ENCODE measurements at regions not wholly inside any gene's neighbourhood (a gene's known extent, or its start where the extent isn't known, plus 50 kb on each side); places are given as distances from the start of the nearest gene placed in this dataset.

DNA sequence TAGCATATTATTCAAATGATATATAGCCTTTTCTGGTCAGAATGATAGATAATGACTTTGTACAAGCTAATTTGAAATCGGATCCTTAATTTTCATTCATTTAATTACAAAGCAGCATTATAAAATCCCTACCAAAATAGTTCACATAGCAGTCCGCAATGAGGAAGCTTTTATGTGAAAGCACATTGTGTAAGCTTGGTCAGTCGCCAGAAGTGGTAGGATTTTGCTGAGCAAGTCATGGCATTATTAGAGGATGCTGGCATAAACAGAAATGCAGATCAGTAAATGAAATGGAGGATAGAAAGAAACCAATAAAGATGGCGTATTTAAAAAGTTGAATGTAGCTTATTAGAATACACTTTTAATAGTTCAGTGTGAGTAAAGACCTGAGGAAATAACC, 93.2 kb upstream of the DIAPH2 start:
- TF ChIP-seq ELF4 (IDR thresholded peaks at IDR 0.05) (no peak), BHLHE40 (IDR thresholded peaks at IDR 0.05; ENCODE audit: borderline replicate concordance) (no peak), SUZ12 (IDR thresholded peaks at IDR 0.05) (no peak), NFRKB (IDR thresholded peaks at IDR 0.05) (no peak), FOXM1 (IDR thresholded peaks at IDR 0.05; ENCODE audit: borderline replicate concordance) (no peak), FOXK2 (IDR thresholded peaks at IDR 0.05) (no peak), ARNT (IDR thresholded peaks at IDR 0.05) (no peak), FOXA1 (IDR thresholded peaks at IDR 0.05) (no peak), SP1 (IDR thresholded peaks at IDR 0.05) (no peak), HDGF (IDR thresholded peaks at IDR 0.05; ENCODE audit: borderline replicate concordance) (no peak), CTBP1 (IDR thresholded peaks at IDR 0.05; ENCODE audit: borderline replicate concordance) (no peak)
- TF ChIP-seq, protein P1, sequence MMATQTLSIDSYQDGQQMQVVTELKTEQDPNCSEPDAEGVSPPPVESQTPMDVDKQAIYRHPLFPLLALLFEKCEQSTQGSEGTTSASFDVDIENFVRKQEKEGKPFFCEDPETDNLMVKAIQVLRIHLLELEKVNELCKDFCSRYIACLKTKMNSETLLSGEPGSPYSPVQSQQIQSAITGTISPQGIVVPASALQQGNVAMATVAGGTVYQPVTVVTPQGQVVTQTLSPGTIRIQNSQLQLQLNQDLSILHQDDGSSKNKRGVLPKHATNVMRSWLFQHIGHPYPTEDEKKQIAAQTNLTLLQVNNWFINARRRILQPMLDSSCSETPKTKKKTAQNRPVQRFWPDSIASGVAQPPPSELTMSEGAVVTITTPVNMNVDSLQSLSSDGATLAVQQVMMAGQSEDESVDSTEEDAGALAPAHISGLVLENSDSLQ (IDR thresholded peaks at IDR 0.05), result no peak
